GM23338 (cell line): ENCODE measurements at regions not wholly inside any gene's neighbourhood (a gene's known extent, or its start where the extent isn't known, plus 50 kb on each side); places are given as distances from the start of the nearest gene placed in this dataset.

ENCODE experiments used
- EZH2 ChIP-seq: fragments of 200-600 bp; sonication (generic); IDR thresholded peaks from one replicate; pipeline ENCODE4 v1.8.0; 2017; ENCODE audit warnings: antibody characterized with exemption, mild to moderate bottlenecking, low read depth; ENCODE audit not compliant: unreplicated experiment
- EZH2phosphoT487 ChIP-seq: fragments of 200-600 bp; sonication (generic); IDR thresholded peaks from one replicate; pipeline ENCODE4 v1.8.1; 2018; ENCODE audit warnings: antibody characterized with exemption; ENCODE audit not compliant: unreplicated experiment
- POLR2AphosphoS5 ChIP-seq: IDR thresholded peaks from 2 replicates; pipeline ENCODE4 v1.6.1; 2016; ENCODE audit warnings: antibody characterized with exemption, low read depth
- TF ChIP-seq, protein P1 (sequence below), 2 experiments: fragments of 200-600 bp in 1 of 2; sonication (generic) in 1 of 2; conservative IDR thresholded peaks; 2 replicates each; pipeline versions ENCODE4 v1.5.1 to v1.6.1; 2016 to 2017; ENCODE audit warnings: antibody characterized with exemption in 2 of 2, low read depth in 2 of 2, mild to moderate bottlenecking in 2 of 2, moderate library complexity in 1 of 2
- TF ChIP-seq, protein P2 (sequence below): IDR thresholded peaks from one replicate; pipeline ENCODE4 v1.6.1; 2018; ENCODE audit warnings: antibody characterized with exemption; ENCODE audit not compliant: unreplicated experiment

DNA sequence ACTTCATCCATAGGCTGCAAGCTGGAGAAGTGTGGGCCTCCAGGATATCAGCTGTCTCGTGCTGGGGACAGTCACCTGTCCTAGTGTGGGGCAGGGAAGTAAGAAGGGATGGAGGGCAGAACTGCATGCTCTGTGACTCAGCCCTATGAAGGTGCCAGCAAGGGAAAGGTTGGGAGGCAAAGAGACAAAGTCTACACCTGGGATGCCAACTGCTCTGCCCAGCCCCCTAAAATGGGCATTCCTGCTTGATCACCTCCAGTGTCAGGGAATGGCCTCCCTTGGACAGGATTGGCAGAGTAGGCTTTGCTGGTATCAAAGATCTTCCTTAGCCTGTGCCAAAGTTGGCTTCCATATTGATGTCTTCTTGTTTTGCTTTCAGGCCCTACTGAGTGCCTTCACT is 335.0 kb downstream of the BCL11B start:
- TF ChIP-seq, protein P1, sequence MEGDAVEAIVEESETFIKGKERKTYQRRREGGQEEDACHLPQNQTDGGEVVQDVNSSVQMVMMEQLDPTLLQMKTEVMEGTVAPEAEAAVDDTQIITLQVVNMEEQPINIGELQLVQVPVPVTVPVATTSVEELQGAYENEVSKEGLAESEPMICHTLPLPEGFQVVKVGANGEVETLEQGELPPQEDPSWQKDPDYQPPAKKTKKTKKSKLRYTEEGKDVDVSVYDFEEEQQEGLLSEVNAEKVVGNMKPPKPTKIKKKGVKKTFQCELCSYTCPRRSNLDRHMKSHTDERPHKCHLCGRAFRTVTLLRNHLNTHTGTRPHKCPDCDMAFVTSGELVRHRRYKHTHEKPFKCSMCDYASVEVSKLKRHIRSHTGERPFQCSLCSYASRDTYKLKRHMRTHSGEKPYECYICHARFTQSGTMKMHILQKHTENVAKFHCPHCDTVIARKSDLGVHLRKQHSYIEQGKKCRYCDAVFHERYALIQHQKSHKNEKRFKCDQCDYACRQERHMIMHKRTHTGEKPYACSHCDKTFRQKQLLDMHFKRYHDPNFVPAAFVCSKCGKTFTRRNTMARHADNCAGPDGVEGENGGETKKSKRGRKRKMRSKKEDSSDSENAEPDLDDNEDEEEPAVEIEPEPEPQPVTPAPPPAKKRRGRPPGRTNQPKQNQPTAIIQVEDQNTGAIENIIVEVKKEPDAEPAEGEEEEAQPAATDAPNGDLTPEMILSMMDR (conservative IDR thresholded peaks at IDR 0.05; ENCODE audit: low read depth in 2 of 2) = no peak
- TF ChIP-seq EZH2 (no peak), EZH2phosphoT487 (no peak), POLR2AphosphoS5 (no peak)
- TF ChIP-seq, protein P2, sequence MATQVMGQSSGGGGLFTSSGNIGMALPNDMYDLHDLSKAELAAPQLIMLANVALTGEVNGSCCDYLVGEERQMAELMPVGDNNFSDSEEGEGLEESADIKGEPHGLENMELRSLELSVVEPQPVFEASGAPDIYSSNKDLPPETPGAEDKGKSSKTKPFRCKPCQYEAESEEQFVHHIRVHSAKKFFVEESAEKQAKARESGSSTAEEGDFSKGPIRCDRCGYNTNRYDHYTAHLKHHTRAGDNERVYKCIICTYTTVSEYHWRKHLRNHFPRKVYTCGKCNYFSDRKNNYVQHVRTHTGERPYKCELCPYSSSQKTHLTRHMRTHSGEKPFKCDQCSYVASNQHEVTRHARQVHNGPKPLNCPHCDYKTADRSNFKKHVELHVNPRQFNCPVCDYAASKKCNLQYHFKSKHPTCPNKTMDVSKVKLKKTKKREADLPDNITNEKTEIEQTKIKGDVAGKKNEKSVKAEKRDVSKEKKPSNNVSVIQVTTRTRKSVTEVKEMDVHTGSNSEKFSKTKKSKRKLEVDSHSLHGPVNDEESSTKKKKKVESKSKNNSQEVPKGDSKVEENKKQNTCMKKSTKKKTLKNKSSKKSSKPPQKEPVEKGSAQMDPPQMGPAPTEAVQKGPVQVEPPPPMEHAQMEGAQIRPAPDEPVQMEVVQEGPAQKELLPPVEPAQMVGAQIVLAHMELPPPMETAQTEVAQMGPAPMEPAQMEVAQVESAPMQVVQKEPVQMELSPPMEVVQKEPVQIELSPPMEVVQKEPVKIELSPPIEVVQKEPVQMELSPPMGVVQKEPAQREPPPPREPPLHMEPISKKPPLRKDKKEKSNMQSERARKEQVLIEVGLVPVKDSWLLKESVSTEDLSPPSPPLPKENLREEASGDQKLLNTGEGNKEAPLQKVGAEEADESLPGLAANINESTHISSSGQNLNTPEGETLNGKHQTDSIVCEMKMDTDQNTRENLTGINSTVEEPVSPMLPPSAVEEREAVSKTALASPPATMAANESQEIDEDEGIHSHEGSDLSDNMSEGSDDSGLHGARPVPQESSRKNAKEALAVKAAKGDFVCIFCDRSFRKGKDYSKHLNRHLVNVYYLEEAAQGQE = no peak
